ENCODE measurements at regions not wholly inside any gene's neighbourhood (a gene's known extent, or its start where the extent isn't known, plus 50 kb on each side); places are given as distances from the start of the nearest gene placed in this dataset.

GRCh38 chr9:129397335-129397734 is 219.3 kb upstream of the IER5L start:
- DNase-seq: no peak

GRCh38 chr9:129396365-129396708 is 218.3 kb upstream of the IER5L start:
- DNase-seq: no peak

GRCh38 chr9:129395633-129396364 is 217.7 kb upstream of the IER5L start:
- no peak for DNase-seq

- DNase-seq: no peak
Measured at GRCh38 chr9:129394886-129395279, 216.8 kb upstream of the IER5L start.

- no peak for DNase-seq
Measured at GRCh38 chr9:129394061-129394885, 216.2 kb upstream of the IER5L start.

- DNase-seq: no peak
Measured at GRCh38 chr9:129393064-129393463, 215.0 kb upstream of the IER5L start.

GRCh38 chr9:129392093-129392541 is 214.1 kb upstream of the IER5L start:
- no peak for DNase-seq

- DNase-seq: no peak
Measured at GRCh38 chr9:129391221-129391661, 213.2 kb upstream of the IER5L start.

GRCh38 chr9:129390541-129390940 is 212.5 kb upstream of the IER5L start:
- no peak for DNase-seq

GRCh38 chr9:129387822-129388221 is 209.8 kb upstream of the IER5L start:
- DNase-seq: no peak

GRCh38 chr9:129386812-129387177 is 208.7 kb upstream of the IER5L start:
- DNase-seq: no peak

GRCh38 chr9:129385211-129385934 is 207.3 kb upstream of the IER5L start:
- DNase-seq: no peak

GRCh38 chr9:129384491-129385210 is 206.6 kb upstream of the IER5L start:
- no peak for DNase-seq

GRCh38 chr9:129383561-129384490 is 205.8 kb upstream of the IER5L start:
- DNase-seq: no peak

GRCh38 chr9:129383019-129383560 is 205.0 kb upstream of the IER5L start:
- DNase-seq: no peak

- DNase-seq: no peak
Measured at GRCh38 chr9:129382281-129383018, 204.4 kb upstream of the IER5L start.

- no peak for DNase-seq
Measured at GRCh38 chr9:129381481-129381957, 203.5 kb upstream of the IER5L start.

- DNase-seq: no peak
Measured at GRCh38 chr9:129380961-129381401, 202.9 kb upstream of the IER5L start.

- DNase-seq: no peak
Measured at GRCh38 chr9:129379886-129380285, 201.8 kb upstream of the IER5L start.

- no peak for DNase-seq
Measured at GRCh38 chr9:129379181-129379836, 201.2 kb upstream of the IER5L start.

All from NK-92 treated with Interleukin-12 subunit alpha and Interleukin-12 subunit beta, amount 100 ng/mL, for 24 hours (cell line).